Transverse colon (tissue), 4 donors: ENCODE measurements at regions not wholly inside any gene's neighbourhood (a gene's known extent, or its start where the extent isn't known, plus 50 kb on each side); places are given as distances from the start of the nearest gene placed in this dataset.

Experiments used
- POLR2A ChIP-seq: fragments of 450-650 bp; IDR thresholded peaks from one replicate; pipeline ENCODE4 v1.6.1; 2016; ENCODE audit warnings: antibody characterized with exemption, mild to moderate bottlenecking, moderate library complexity
- POLR2AphosphoS5 ChIP-seq, 3 donors: sonication (generic); formaldehyde crosslinking; IDR thresholded peaks; one replicate each; pipeline ENCODE4 v1.6.1; 2016; ENCODE audit warnings: antibody characterized with exemption in 3 of 3
- TF ChIP-seq, protein P1 (sequence below), 5 experiments: fragments of 200-600 bp in 3 of 5; fragments of 450-650 bp in 2 of 5; sonication (generic) in 3 of 5; IDR thresholded peaks; 1 replicate in 2 of 5; 2 replicates in 3 of 5; pipeline ENCODE4 v1.5.1; 2016 to 2017; ENCODE audit warnings: antibody characterized with exemption in 5 of 5, inconsistent platforms in 3 of 5, mild to moderate bottlenecking in 2 of 5, moderate library complexity in 1 of 5

- TF ChIP-seq, protein P1, sequence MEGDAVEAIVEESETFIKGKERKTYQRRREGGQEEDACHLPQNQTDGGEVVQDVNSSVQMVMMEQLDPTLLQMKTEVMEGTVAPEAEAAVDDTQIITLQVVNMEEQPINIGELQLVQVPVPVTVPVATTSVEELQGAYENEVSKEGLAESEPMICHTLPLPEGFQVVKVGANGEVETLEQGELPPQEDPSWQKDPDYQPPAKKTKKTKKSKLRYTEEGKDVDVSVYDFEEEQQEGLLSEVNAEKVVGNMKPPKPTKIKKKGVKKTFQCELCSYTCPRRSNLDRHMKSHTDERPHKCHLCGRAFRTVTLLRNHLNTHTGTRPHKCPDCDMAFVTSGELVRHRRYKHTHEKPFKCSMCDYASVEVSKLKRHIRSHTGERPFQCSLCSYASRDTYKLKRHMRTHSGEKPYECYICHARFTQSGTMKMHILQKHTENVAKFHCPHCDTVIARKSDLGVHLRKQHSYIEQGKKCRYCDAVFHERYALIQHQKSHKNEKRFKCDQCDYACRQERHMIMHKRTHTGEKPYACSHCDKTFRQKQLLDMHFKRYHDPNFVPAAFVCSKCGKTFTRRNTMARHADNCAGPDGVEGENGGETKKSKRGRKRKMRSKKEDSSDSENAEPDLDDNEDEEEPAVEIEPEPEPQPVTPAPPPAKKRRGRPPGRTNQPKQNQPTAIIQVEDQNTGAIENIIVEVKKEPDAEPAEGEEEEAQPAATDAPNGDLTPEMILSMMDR (IDR thresholded peaks at IDR 0.05): no peak
- no peak for TF ChIP-seq POLR2A
- TF ChIP-seq POLR2AphosphoS5 (IDR thresholded peaks at IDR 0.05): no peak
These were observed 200.7 kb upstream of the SOX11 start for GRCh38 chr2:5491523-5491922.
